Stimulated activated CD4-positive, alpha-beta T cell treated with anti-CD3 and anti-CD28 coated beads, Interleukin-4, amount 100 ng/mL, for 48 hours (primary cell): ENCODE measurements at regions not wholly inside any gene's neighbourhood (a gene's known extent, or its start where the extent isn't known, plus 50 kb on each side); places are given as distances from the start of the nearest gene placed in this dataset.

ENCODE experiments used
- DNase-seq, 2 donors: peaks; one replicate each; pipeline ENCODE4 v3.0.0-alpha.2; 2020; ENCODE audit warnings: low read depth in 2 of 2

- no peak for DNase-seq
Measured at GRCh38 chr5:159751459-159751858, 164.8 kb upstream of the ADRA1B start.

GRCh38 chr5:159752622-159753275, 163.5 kb upstream of the ADRA1B start:
- no peak for DNase-seq

GRCh38 chr5:159758189-159758588, 158.1 kb upstream of the ADRA1B start:
- no peak for DNase-seq

GRCh38 chr5:159759791-159760290, 156.4 kb upstream of the ADRA1B start:
- no peak for DNase-seq

- no peak for DNase-seq
Measured at GRCh38 chr5:159762921-159763320, 153.4 kb upstream of the ADRA1B start.

- DNase-seq, result no peak
Measured at GRCh38 chr5:159763562-159763961, 152.7 kb upstream of the ADRA1B start.

GRCh38 chr5:159764283-159765134, 151.8 kb upstream of the ADRA1B start:
- no peak for DNase-seq

GRCh38 chr5:159765135-159765433, 151.2 kb upstream of the ADRA1B start:
- DNase-seq, result no peak

- DNase-seq, result no peak
Measured at GRCh38 chr5:159765760-159766517, 150.3 kb upstream of the ADRA1B start.

GRCh38 chr5:159768243-159768642, 148.0 kb upstream of the ADRA1B start:
- DNase-seq, result no peak

- no peak for DNase-seq
Measured at GRCh38 chr5:159772698-159773061, 143.6 kb upstream of the ADRA1B start.

- peak; percentile 73 to 79 for DNase-seq
Measured at GRCh38 chr5:159773062-159773924, 143.0 kb upstream of the ADRA1B start.

GRCh38 chr5:159774476-159775031, 141.7 kb upstream of the ADRA1B start:
- DNase-seq, result no peak

- no peak for DNase-seq
Measured at GRCh38 chr5:159775890-159776289, 140.4 kb upstream of the ADRA1B start.

GRCh38 chr5:159777049-159777660, 139.1 kb upstream of the ADRA1B start:
- DNase-seq, result no peak

GRCh38 chr5:159779481-159779880, 136.8 kb upstream of the ADRA1B start:
- DNase-seq, result no peak

GRCh38 chr5:159780246-159780645, 136.0 kb upstream of the ADRA1B start:
- no peak for DNase-seq

GRCh38 chr5:159781626-159782157, 134.6 kb upstream of the ADRA1B start:
- DNase-seq, result no peak

GRCh38 chr5:159782197-159782994, 133.9 kb upstream of the ADRA1B start:
- DNase-seq, result no peak

GRCh38 chr5:159782995-159783300, 133.3 kb upstream of the ADRA1B start:
- no peak for DNase-seq
